Sigmoid colon (tissue), 4 donors: ENCODE measurements at regions not wholly inside any gene's neighbourhood (a gene's known extent, or its start where the extent isn't known, plus 50 kb on each side); places are given as distances from the start of the nearest gene placed in this dataset.

Experiments
- EP300 ChIP-seq, 4 donors: sonication (generic); formaldehyde crosslinking; IDR thresholded peaks; one replicate each; pipeline ENCODE4 v1.6.1; 2017; ENCODE audit warnings: antibody characterized with exemption in 4 of 4
- POLR2A ChIP-seq, 2 donors: fragments of 450-650 bp; IDR thresholded peaks; one replicate each; pipeline ENCODE4 v1.6.1; 2016; ENCODE audit warnings: antibody characterized with exemption in 2 of 2, mild to moderate bottlenecking in 2 of 2, moderate library complexity in 2 of 2
- TF ChIP-seq, protein P1 (sequence below), 4 experiments: fragments of 450-650 bp in 3 of 4; fragments of 200-600 bp in 1 of 4; IDR thresholded peaks; one replicate each; pipeline ENCODE4 v1.5.1; 2016 to 2019; ENCODE audit warnings: antibody characterized with exemption in 4 of 4, mild to moderate bottlenecking in 3 of 4, moderate library complexity in 2 of 4

DNA sequence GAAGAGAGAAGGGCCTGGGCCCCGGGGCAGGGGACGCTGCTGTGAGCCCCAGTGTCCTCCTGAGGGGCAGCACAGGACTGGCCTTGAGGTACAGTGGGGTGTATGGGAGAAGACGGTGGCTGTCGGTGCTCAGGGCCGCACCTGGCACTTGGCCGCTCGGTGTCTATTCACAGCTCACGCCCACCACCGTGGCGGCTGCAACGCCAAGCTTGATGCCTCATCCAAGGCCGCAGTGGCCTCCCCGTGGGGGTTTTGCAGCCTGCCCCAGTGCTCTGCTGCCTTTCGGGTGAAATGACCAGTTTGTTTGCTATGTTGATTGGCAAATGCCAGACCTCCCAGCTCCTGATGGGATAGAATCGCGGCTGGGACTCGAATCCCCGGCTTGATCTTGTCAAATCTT lies 79.5 kb upstream of the SLCO4A1 start:
- TF ChIP-seq, protein P1, sequence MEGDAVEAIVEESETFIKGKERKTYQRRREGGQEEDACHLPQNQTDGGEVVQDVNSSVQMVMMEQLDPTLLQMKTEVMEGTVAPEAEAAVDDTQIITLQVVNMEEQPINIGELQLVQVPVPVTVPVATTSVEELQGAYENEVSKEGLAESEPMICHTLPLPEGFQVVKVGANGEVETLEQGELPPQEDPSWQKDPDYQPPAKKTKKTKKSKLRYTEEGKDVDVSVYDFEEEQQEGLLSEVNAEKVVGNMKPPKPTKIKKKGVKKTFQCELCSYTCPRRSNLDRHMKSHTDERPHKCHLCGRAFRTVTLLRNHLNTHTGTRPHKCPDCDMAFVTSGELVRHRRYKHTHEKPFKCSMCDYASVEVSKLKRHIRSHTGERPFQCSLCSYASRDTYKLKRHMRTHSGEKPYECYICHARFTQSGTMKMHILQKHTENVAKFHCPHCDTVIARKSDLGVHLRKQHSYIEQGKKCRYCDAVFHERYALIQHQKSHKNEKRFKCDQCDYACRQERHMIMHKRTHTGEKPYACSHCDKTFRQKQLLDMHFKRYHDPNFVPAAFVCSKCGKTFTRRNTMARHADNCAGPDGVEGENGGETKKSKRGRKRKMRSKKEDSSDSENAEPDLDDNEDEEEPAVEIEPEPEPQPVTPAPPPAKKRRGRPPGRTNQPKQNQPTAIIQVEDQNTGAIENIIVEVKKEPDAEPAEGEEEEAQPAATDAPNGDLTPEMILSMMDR (IDR thresholded peaks at IDR 0.05) = no peak
- TF ChIP-seq POLR2A (IDR thresholded peaks at IDR 0.05) = no peak
- TF ChIP-seq EP300 (IDR thresholded peaks at IDR 0.05) = no peak
